COR-L47 (cell line): ENCODE measurements at regions not wholly inside any gene's neighbourhood (a gene's known extent, or its start where the extent isn't known, plus 50 kb on each side); places are given as distances from the start of the nearest gene placed in this dataset.
"Not testable (repeated sequence)": the region's sequence is repeated elsewhere in the genome, so short reads cannot be mapped to it uniquely, and the experiment has no call there.

Source experiments
- DNase-seq: peaks from one replicate; lab custom pipeline; 2025; lab: John Stamatoyannopoulos, UW

- no peak for DNase-seq
These were observed 153.4 kb upstream of the CCDC150 start for GRCh38 chr2:196486146-196486545.

GRCh38 chr2:196487417-196487816, 152.1 kb upstream of the CCDC150 start:
- no peak for DNase-seq

GRCh38 chr2:196489371-196489770, 150.1 kb upstream of the CCDC150 start:
- DNase-seq: no peak

- no peak for DNase-seq
These were observed 146.6 kb upstream of the CCDC150 start for GRCh38 chr2:196492946-196493345.

GRCh38 chr2:196498962-196499361, 140.6 kb upstream of the CCDC150 start:
- no peak for DNase-seq

GRCh38 chr2:196499686-196500085, 139.8 kb upstream of the CCDC150 start:
- DNase-seq: no peak

- DNase-seq: no peak
These were observed 138.7 kb upstream of the CCDC150 start for GRCh38 chr2:196500686-196501431.

- DNase-seq: no peak
These were observed 137.7 kb upstream of the CCDC150 start for GRCh38 chr2:196501836-196502235.

- no peak for DNase-seq
These were observed 137.1 kb upstream of the CCDC150 start for GRCh38 chr2:196502386-196502785.

- no peak for DNase-seq
These were observed 136.1 kb upstream of the CCDC150 start for GRCh38 chr2:196503398-196503797.

GRCh38 chr2:196504788-196505187, 134.7 kb upstream of the CCDC150 start:
- no peak for DNase-seq

GRCh38 chr2:196510246-196510645, 129.3 kb upstream of the CCDC150 start:
- DNase-seq: no peak

GRCh38 chr2:196511258-196512168, 128.0 kb upstream of the CCDC150 start:
- no peak for DNase-seq

- DNase-seq: no peak
These were observed 125.6 kb upstream of the CCDC150 start for GRCh38 chr2:196513796-196514526.

- no peak for DNase-seq
These were observed 124.9 kb upstream of the CCDC150 start for GRCh38 chr2:196514641-196515040.

GRCh38 chr2:196515051-196515450, 124.5 kb upstream of the CCDC150 start:
- DNase-seq: no peak

- no peak for DNase-seq
These were observed 123.9 kb upstream of the CCDC150 start for GRCh38 chr2:196515608-196516007.

GRCh38 chr2:196516564-196516963, 123.0 kb upstream of the CCDC150 start:
- DNase-seq: no peak

GRCh38 chr2:196520605-196521004, 118.9 kb upstream of the CCDC150 start:
- DNase-seq: no peak

GRCh38 chr2:196526981-196527725, 112.4 kb upstream of the CCDC150 start:
- DNase-seq: not testable (repeated sequence)

- DNase-seq: no peak
These were observed 110.9 kb upstream of the CCDC150 start for GRCh38 chr2:196528486-196529223.
